ENCODE measurements at regions not wholly inside any gene's neighbourhood (a gene's known extent, or its start where the extent isn't known, plus 50 kb on each side); places are given as distances from the start of the nearest gene placed in this dataset.

GRCh38 chr4:18981234-18981615 is 959.7 kb upstream of the LCORL start:
- H3K4me3 Mint-ChIP-seq = no peak overlapping the region
- no peaks in the 10 kb centered on the region for H3K36me3 Mint-ChIP-seq
- peaks cover 9 to 11% of the 10 kb centered on the region in 2 donors for H3K4me1 Mint-ChIP-seq
- no peak for DNase-seq
- H3K27me3 Mint-ChIP-seq = no peaks in the 10 kb centered on the region
- peaks cover 0 to 2% of the 10 kb centered on the region in 2 donors for H3K9me3 Mint-ChIP-seq
- ATAC-seq (replicated peaks) = no peak
- no peak overlapping the region for H3K27ac Mint-ChIP-seq

GRCh38 chr4:18980516-18981233 is 959.1 kb upstream of the LCORL start:
- no peak overlapping the region for H3K27ac Mint-ChIP-seq
- H3K4me1 Mint-ChIP-seq = peaks cover 9 to 11% of the 10 kb centered on the region in 2 donors
- H3K9me3 Mint-ChIP-seq = peaks cover 0 to 2% of the 10 kb centered on the region in 2 donors
- H3K36me3 Mint-ChIP-seq = no peaks in the 10 kb centered on the region
- peak; percentile 15 for DNase-seq
- no peak overlapping the region for H3K4me3 Mint-ChIP-seq
- no peaks in the 10 kb centered on the region for H3K27me3 Mint-ChIP-seq
- peak; percentile 89 to 97 for ATAC-seq (replicated peaks)

GRCh38 chr4:18976884-18977283 is 955.3 kb upstream of the LCORL start:
- Mint-ChIP-seq H3K36me3 (no peaks in the 10 kb centered on the region), H3K4me1 (peaks cover 9 to 11% of the 10 kb centered on the region in 2 donors), H3K9me3 (no peaks in the 10 kb centered on the region), H3K27ac (no peak overlapping the region), H3K4me3 (no peak overlapping the region), H3K27me3 (no peaks in the 10 kb centered on the region)
- ATAC-seq (replicated peaks) = no peak
- DNase-seq = no peak

GRCh38 chr4:18975916-18976808 is 954.6 kb upstream of the LCORL start:
- DNase-seq (no peak), ATAC-seq (replicated peaks) (no peak)
- H3K27ac Mint-ChIP-seq = no peak overlapping the region
- no peaks in the 10 kb centered on the region for H3K27me3 Mint-ChIP-seq
- peaks cover 0 to 3% of the 10 kb centered on the region in 2 donors for H3K9me3 Mint-ChIP-seq
- no peaks in the 10 kb centered on the region for H3K36me3 Mint-ChIP-seq
- no peak overlapping the region for H3K4me3 Mint-ChIP-seq
- H3K4me1 Mint-ChIP-seq = peaks cover 9% of the 10 kb centered on the region in 2 donors

- Mint-ChIP-seq H3K4me3 (no peak overlapping the region), H3K27ac (no peak overlapping the region), H3K36me3 (no peaks in the 10 kb centered on the region), H3K27me3 (no peaks in the 10 kb centered on the region), H3K9me3 (peaks cover 4 to 9% of the 10 kb centered on the region in 2 donors), H3K4me1 (no peaks in the 10 kb centered on the region)
- DNase-seq (no peak), ATAC-seq (replicated peaks) (no peak)
These were observed 951.7 kb upstream of the LCORL start for GRCh38 chr4:18973296-18973695.

GRCh38 chr4:18961879-18962278 is 940.3 kb upstream of the LCORL start:
- Mint-ChIP-seq H3K27me3 (no peaks in the 10 kb centered on the region), H3K9me3 (peaks cover 0 to 7% of the 10 kb centered on the region in 2 donors), H3K4me3 (no peak overlapping the region), H3K4me1 (no peaks in the 10 kb centered on the region), H3K36me3 (no peaks in the 10 kb centered on the region), H3K27ac (no peak overlapping the region)
- ATAC-seq (replicated peaks) (no peak), DNase-seq (no peak)

- H3K27ac Mint-ChIP-seq = no peak overlapping the region
- peaks cover 0 to 7% of the 10 kb centered on the region in 2 donors for H3K9me3 Mint-ChIP-seq
- no peak overlapping the region for H3K4me3 Mint-ChIP-seq
- H3K36me3 Mint-ChIP-seq = no peaks in the 10 kb centered on the region
- H3K4me1 Mint-ChIP-seq = no peaks in the 10 kb centered on the region
- DNase-seq = no peak
- no peaks in the 10 kb centered on the region for H3K27me3 Mint-ChIP-seq
- no peak for ATAC-seq (replicated peaks)
These were observed 939.7 kb upstream of the LCORL start for GRCh38 chr4:18961266-18961665.

DNA sequence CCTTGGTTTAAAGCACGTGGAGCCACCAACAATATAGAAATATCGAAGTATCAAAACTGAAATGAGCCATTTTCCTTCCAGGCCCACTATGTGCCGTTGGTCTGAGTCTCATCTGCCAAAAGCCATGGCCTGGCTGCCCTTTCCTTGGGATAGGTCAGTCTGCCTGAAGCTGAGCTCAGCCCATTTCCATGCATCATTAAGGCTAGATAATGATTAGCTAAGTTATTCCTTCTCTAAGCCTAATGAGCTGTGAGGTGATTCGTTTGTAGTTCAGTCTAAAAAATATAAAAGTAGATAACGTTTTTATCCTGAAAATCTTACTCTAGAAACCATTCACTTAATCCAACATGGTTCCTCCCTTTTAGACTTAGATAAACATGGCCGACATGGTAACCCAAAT is 936.2 kb upstream of the LCORL start:
- Mint-ChIP-seq H3K27ac (no peak overlapping the region), H3K4me3 (no peak overlapping the region), H3K9me3 (peaks cover 0 to 8% of the 10 kb centered on the region in 2 donors), H3K36me3 (no peaks in the 10 kb centered on the region), H3K27me3 (no peaks in the 10 kb centered on the region), H3K4me1 (no peaks in the 10 kb centered on the region)
- no peak for ATAC-seq (replicated peaks)
- DNase-seq = no peak

DNA sequence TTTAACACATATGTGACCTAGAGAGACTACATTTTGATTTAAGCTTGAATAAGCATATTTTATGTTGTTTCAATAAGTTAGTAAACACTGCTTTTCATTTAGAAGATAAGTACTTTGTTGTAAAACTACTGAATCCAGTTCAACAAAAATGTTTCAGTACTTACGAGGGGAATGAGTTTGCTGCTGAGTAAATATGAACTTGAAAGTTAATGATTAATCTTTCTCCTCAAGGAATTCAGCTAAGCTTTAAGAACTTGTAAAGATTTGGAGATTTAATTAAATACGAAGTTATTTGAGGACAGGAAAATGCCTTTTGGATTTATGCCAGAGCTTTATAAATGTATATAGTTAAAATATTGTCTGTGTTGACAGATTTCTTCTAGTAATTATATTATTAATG is 933.0 kb upstream of the LCORL start:
- no peak overlapping the region for H3K27ac Mint-ChIP-seq
- ATAC-seq (replicated peaks) (no peak), DNase-seq (no peak)
- H3K4me3 Mint-ChIP-seq = no peak overlapping the region
- H3K36me3 Mint-ChIP-seq = no peaks in the 10 kb centered on the region
- H3K27me3 Mint-ChIP-seq = no peaks in the 10 kb centered on the region
- peaks cover 0 to 5% of the 10 kb centered on the region in 2 donors for H3K9me3 Mint-ChIP-seq
- no peaks in the 10 kb centered on the region for H3K4me1 Mint-ChIP-seq

GRCh38 chr4:18953613-18954012 is 932.1 kb upstream of the LCORL start:
- no peaks in the 10 kb centered on the region for H3K36me3 Mint-ChIP-seq
- no peaks in the 10 kb centered on the region for H3K27me3 Mint-ChIP-seq
- no peaks in the 10 kb centered on the region for H3K4me1 Mint-ChIP-seq
- no peak overlapping the region for H3K4me3 Mint-ChIP-seq
- H3K9me3 Mint-ChIP-seq = peaks cover 0 to 4% of the 10 kb centered on the region in 2 donors
- H3K27ac Mint-ChIP-seq = no peak overlapping the region
- DNase-seq (no peak), ATAC-seq (replicated peaks) (no peak)

DNA sequence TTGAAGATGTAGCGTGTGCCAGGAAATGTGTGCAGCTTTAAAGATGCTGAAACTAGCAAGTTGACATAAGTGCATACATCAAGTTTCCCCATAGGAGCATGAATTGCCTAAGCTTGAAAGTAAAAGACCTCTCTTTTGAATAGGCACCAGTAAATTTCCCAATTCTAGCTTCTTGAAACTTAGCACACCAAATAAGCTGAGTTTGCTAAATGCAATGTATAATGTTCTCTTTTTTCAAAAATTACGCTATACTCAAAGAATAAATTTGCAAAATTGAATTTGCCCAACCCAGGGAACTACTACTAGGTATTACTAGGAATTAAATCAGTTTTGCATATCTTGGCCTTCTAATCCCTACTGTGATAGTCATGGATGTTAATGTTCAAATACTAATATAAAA is 923.9 kb upstream of the LCORL start:
- Mint-ChIP-seq H3K9me3 (peaks cover 0 to 5% of the 10 kb centered on the region in 2 donors), H3K4me3 (no peak overlapping the region), H3K4me1 (peaks cover 0 to 2% of the 10 kb centered on the region in 2 donors), H3K27ac (no peak overlapping the region), H3K36me3 (no peaks in the 10 kb centered on the region), H3K27me3 (no peaks in the 10 kb centered on the region)
- ATAC-seq (replicated peaks) (no peak), DNase-seq (no peak)

DNA sequence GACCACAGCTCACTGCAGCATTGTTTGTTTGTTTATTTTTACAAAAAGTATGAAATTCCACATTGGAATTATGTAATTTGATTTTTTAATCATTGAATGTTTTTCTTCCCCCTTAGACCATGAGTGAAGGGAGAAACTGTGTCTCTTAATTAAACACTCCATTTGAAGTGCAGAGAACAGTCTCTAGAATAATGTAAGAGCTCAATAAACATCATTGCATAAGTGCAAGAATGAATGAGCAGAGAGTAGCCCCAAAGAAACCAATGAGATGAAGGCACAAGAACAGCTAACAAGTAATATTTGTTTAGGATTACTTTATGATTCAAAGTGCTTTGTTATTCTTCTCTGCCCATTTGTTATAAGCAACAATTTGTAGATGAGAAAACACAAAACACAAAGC is 921.3 kb upstream of the LCORL start:
- H3K4me1 Mint-ChIP-seq = peaks cover 0 to 2% of the 10 kb centered on the region in 2 donors
- no peak overlapping the region for H3K27ac Mint-ChIP-seq
- no peak overlapping the region for H3K4me3 Mint-ChIP-seq
- H3K9me3 Mint-ChIP-seq = peaks cover 0 to 2% of the 10 kb centered on the region in 2 donors
- no peak for DNase-seq
- no peaks in the 10 kb centered on the region for H3K36me3 Mint-ChIP-seq
- H3K27me3 Mint-ChIP-seq = no peaks in the 10 kb centered on the region
- ATAC-seq (replicated peaks) = no peak

GRCh38 chr4:18938343-18939099 is 917.0 kb upstream of the LCORL start:
- no peak overlapping the region for H3K4me3 Mint-ChIP-seq
- ATAC-seq (replicated peaks) (peak; percentile 31 to 67), DNase-seq (no peak)
- H3K27me3 Mint-ChIP-seq = no peaks in the 10 kb centered on the region
- H3K4me1 Mint-ChIP-seq = peaks cover 0 to 2% of the 10 kb centered on the region in 2 donors
- H3K27ac Mint-ChIP-seq = no peak overlapping the region
- peaks cover 0 to 2% of the 10 kb centered on the region in 2 donors for H3K9me3 Mint-ChIP-seq
- no peaks in the 10 kb centered on the region for H3K36me3 Mint-ChIP-seq

- Mint-ChIP-seq H3K27me3 (no peaks in the 10 kb centered on the region), H3K36me3 (no peaks in the 10 kb centered on the region), H3K27ac (no peak overlapping the region), H3K4me1 (peaks cover 0 to 2% of the 10 kb centered on the region in 2 donors), H3K4me3 (no peak overlapping the region), H3K9me3 (peaks cover 0 to 2% of the 10 kb centered on the region in 2 donors)
- no peak for DNase-seq
- no peak for ATAC-seq (replicated peaks)
These were observed 916.2 kb upstream of the LCORL start for GRCh38 chr4:18937746-18938145.

Data from stimulated activated naive B cell treated with anti-CD40 and anti-IgM and Interleukin-4, amounts not matched to agents 10 μg/mL and 1 μg/mL and 100 μg/mL, for 72 hours (primary cell).